HFFc6 (cell line): ENCODE measurements at regions not wholly inside any gene's neighbourhood (a gene's known extent, or its start where the extent isn't known, plus 50 kb on each side); places are given as distances from the start of the nearest gene placed in this dataset.

ENCODE experiments used
- DNase-seq: peaks from one replicate; pipeline ENCODE4 v3.0.0-alpha.2; 2018
- H3K27ac Mint-ChIP-seq: 2 replicates; pipeline ENCODE4 v1.8.0; 2020; ENCODE audit warnings: mild to moderate bottlenecking, mixed read lengths
- H3K27me3 Mint-ChIP-seq: 2 replicates; pipeline ENCODE4 v1.8.0; 2021; ENCODE audit warnings: mild to moderate bottlenecking, moderate library complexity, mixed read lengths; ENCODE audit not compliant: insufficient read depth
- H3K36me3 Mint-ChIP-seq: 2 replicates; pipeline ENCODE4 v1.8.0; 2021; ENCODE audit warnings: low read depth, mixed read lengths
- H3K4me1 Mint-ChIP-seq: 2 replicates; pipeline ENCODE4 v1.8.0; 2020; ENCODE audit warnings: low read depth, mixed read lengths
- H3K4me3 Mint-ChIP-seq: 2 replicates; pipeline ENCODE4 v1.8.0; 2020; ENCODE audit warnings: mild to moderate bottlenecking, moderate library complexity, mixed read lengths
- H3K9me3 Mint-ChIP-seq: 2 replicates; pipeline ENCODE4 v1.8.0; 2020; ENCODE audit warnings: mild to moderate bottlenecking, mixed read lengths
- CTCF ChIP-seq: fragments of 200-600 bp; sonication (generic); IDR thresholded peaks from 2 replicates; pipeline ENCODE4 v1.5.0; 2021; ENCODE audit warnings: antibody characterized with exemption, mild to moderate bottlenecking

DNA sequence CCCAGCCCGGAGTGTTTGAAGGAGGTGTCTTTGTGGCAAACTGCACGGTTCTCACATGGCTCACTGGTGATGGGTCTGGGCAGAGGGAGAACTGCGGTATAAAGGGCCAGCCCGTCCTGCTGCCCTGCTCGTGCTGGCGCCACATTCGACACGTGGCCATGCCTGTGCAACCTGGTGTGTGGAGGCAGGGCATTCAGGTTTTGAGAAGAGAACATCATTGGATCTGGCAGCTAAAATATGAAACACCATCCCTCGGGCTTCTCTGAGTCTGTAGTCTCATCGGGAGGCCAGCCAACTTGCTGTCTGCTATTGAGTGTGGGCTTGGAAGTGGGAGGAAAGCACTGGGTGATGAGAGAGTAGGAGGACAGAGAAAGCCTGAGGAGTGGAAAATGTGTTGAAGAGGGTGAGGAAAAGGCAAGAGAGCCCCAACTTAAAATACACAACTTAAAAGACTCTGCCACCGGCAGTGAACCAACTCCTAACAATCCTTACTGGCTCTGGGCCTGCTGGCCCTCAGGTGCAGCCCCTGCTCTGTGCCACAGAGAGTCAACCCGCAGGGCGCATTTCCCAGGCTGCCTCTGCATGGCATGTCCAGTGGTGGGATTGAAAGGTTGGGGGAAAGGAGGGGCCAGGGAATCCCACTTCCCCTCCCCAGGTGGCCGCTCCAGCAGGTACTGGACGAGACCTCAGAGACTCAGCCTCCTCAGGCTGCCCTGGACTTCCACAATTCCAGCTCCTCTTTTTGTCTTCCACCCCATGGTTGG is 112.7 kb upstream of the DLX2 start:
- Mint-ChIP-seq H3K27ac (no peak overlapping the region), H3K27me3 (no peaks in the 10 kb centered on the region), H3K4me3 (no peak overlapping the region), H3K36me3 (peaks cover 5% of the 10 kb centered on the region), H3K4me1 (peaks cover 54% of the 10 kb centered on the region), H3K9me3 (no peaks in the 10 kb centered on the region)
- no peak for TF ChIP-seq CTCF
- DNase-seq: no peak

DNA sequence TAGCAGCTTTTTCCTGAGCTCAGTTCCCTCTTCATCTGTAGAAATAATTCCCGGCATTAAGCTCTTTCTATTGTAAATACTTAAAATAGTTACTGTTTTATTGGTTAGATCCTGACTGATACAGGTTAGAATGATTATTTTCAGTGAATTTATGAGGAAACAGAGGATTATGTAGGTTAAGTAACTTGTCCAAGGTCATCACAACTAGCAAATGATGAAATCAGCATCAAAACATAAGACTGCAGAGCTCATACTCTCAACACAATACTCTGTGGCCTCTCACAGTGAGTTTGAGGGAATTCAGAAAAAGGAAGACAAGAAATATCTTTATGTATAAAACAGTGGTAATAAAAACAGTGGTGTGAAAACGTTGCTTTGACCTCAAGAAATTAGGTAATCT is 113.2 kb upstream of the DLX2 start:
- Mint-ChIP-seq H3K27ac (no peak overlapping the region), H3K4me1 (peaks cover 48% of the 10 kb centered on the region), H3K27me3 (no peaks in the 10 kb centered on the region), H3K9me3 (no peaks in the 10 kb centered on the region), H3K4me3 (no peak overlapping the region; the same call in 1 of the 2 replicates), H3K36me3 (peaks cover 5% of the 10 kb centered on the region)
- DNase-seq: no peak
- TF ChIP-seq CTCF: no peak

DNA sequence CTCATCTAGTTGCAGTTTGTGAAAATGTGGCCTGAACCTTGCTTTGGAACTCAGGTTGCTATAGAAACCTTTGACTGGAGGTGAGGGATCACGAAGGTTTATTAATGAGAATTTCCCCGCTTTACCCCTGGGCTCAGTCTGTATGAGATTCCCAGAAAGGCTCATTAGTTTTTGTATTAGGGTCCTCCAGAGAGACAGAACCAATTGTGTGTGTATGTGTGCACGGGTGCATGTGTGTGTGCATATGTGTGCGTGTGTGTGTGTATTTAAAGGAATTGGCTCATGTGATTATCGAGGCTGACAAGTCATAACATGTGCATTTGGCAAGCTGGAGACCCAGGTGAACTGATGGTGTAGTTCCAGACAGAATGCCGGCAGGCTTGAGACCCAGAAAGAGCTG is 113.8 kb upstream of the DLX2 start:
- peaks cover 1% of the 10 kb centered on the region for H3K36me3 Mint-ChIP-seq
- no peaks in the 10 kb centered on the region for H3K27me3 Mint-ChIP-seq
- TF ChIP-seq CTCF: no peak
- no peaks in the 10 kb centered on the region for H3K9me3 Mint-ChIP-seq
- H3K27ac Mint-ChIP-seq: no peak overlapping the region
- peaks cover 43% of the 10 kb centered on the region for H3K4me1 Mint-ChIP-seq
- no peak for DNase-seq
- H3K4me3 Mint-ChIP-seq: no peak overlapping the region

DNA sequence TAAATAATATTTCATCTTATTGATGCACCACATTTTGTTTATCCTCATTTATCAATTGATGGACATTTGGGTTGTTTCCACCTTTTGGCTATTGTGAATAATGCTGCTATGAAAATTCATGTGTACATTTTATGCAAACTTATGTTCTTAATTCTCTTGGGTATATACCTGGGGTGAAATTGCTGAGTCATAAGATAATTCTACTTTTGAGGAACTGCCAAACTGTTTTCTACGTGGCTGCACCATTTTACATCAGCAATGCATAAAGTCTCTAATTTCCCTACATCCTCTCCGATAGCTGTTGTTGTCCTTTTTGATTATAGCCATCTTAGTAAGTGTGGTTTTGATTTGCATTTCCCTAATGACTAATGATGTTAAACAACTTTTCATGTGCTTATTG is 116.5 kb upstream of the DLX2 start:
- Mint-ChIP-seq H3K4me1 (peaks cover 26% of the 10 kb centered on the region), H3K4me3 (no peak overlapping the region), H3K27me3 (no peaks in the 10 kb centered on the region), H3K27ac (no peak overlapping the region), H3K9me3 (no peaks in the 10 kb centered on the region), H3K36me3 (no peaks in the 10 kb centered on the region)
- TF ChIP-seq CTCF: no peak
- DNase-seq: no peak

DNA sequence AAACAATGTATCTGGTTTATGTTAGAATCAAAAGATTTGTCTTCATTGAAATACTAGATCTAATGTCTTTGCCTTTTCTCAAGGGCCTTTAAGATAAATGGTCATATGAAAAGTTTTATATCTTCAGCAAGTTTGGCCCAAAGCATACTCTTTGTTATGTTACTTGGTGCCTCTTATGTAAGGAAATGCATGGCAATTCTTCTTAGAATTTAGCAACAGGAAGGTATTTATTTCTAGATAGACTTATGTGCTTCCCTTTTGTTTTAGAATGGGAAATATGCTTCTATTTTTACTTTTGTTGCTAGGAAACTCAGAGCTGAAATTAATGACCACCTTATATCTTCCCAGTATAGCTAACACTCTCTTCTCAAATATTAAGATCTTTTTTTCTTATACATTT is 117.4 kb upstream of the DLX2 start:
- Mint-ChIP-seq H3K9me3 (no peaks in the 10 kb centered on the region), H3K27ac (no peak overlapping the region), H3K36me3 (peaks cover 2% of the 10 kb centered on the region; the same call in 1 of the 2 replicates), H3K4me3 (no peak overlapping the region), H3K4me1 (peaks cover 21% of the 10 kb centered on the region), H3K27me3 (peaks cover 1% of the 10 kb centered on the region; the same call in 1 of the 2 replicates)
- no peak for DNase-seq
- no peak for TF ChIP-seq CTCF
